HG02623 (cell line): ENCODE measurements at regions not wholly inside any gene's neighbourhood (a gene's known extent, or its start where the extent isn't known, plus 50 kb on each side); places are given as distances from the start of the nearest gene placed in this dataset.
"Not testable (repeated sequence)": the region's sequence is repeated elsewhere in the genome, so short reads cannot be mapped to it uniquely, and the experiment has no call there.

Source experiments
- ATAC-seq: cut with Tn5 transposase; IDR thresholded peaks from one replicate; pipeline ENCODE4 v1.9.1; 2021; ENCODE audit warnings: moderate library complexity; ENCODE audit not compliant: unreplicated experiment

DNA sequence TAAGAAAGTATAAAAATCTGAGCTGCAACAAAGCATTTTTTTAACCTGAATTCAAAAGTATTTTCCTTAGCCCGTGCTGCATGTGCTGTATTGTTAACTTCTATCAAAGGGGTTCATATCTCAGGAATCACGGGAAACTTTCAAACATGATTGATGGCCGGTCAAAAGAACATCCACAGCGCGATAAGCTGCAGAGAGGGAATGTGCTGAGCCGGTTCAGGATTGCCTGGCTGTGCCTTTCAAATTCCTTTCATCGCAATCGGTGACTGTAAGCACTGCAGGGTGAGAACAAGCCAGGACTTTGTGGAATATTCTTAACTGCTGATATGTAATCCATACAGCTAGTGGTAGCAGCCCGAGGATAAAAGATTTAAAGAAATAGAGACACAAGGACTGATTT is 210.9 kb upstream of the NOCT start:
- ATAC-seq = no peak

- no peak for ATAC-seq
Measured at GRCh38 chr4:138803051-138803450, 212.5 kb upstream of the NOCT start.

GRCh38 chr4:138802499-138802898 is 213.1 kb upstream of the NOCT start:
- ATAC-seq = no peak

DNA sequence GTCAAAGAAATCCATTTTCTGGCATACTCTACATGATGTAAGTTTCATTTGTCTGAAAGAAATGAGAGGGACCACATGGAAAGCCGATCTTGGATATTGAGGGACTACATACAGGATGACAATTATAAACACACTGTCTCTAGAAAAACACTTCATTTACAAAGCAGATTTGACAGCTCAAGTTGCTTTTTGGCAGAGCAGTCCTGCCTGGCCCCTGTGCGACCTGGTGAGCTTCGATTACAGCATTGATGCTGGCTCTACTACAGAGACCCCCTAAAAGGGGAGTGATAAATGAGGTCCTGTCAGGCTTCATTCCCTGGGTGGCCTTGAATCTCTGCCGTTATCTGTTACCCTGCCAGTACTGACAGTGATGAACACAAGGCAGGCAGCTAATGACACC is 215.2 kb upstream of the NOCT start:
- no peak for ATAC-seq

GRCh38 chr4:138798404-138798803 is 217.2 kb upstream of the NOCT start:
- no peak for ATAC-seq

DNA sequence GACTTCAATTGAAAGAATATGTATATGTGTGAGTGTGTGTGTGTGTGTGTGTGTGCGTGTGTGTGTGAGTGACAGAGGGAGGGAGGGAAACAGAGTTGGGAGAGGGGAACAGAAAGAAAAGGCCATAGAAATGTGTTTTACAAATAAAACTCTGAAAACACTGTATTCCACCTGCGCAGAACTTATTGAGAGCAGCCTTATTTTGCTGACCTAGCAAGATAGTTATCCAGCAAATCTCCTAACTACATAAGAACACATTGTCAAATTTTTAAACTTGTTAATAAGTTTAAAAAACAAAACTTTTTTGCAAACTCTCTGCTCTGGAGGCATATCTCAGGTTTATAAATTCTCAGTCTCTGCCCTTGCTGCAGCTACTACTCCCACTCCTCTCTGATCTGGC is 217.9 kb upstream of the NOCT start:
- ATAC-seq = no peak

GRCh38 chr4:138796761-138797160 is 218.8 kb upstream of the NOCT start:
- no peak for ATAC-seq

DNA sequence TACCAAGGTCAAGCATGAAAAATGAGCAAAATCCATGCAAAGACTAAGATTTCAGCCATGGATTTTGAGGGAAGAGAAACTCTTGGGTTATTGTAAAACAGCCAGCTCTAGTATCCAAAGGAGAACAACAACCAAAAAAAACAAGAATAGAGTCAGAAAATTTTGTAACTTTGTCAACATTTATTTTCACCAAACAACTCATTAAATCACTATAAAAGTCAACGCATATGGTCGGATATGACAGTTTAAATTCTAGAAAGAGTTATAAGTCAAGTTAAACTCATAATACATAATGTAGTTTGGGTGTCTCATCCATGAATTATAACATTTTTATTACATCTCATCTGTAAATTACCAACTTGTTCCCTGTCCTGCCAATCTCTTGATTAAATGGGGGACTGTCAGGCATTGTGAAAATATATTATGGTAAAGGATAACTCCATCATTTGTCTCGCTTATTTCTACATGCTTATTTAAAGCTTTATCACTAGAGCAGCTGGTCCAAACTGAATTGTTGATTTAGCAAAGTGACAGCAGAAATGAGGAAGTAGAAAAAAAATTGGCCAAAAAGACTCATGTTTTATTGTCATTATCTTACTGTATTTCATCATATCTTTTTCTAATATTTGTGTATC is 224.8 kb upstream of the NOCT start:
- ATAC-seq = no peak

- ATAC-seq = no peak
Measured at GRCh38 chr4:138789796-138790195, 225.8 kb upstream of the NOCT start.

GRCh38 chr4:138788857-138789256 is 226.7 kb upstream of the NOCT start:
- no peak for ATAC-seq

GRCh38 chr4:138788267-138788790 is 227.3 kb upstream of the NOCT start:
- no peak for ATAC-seq

DNA sequence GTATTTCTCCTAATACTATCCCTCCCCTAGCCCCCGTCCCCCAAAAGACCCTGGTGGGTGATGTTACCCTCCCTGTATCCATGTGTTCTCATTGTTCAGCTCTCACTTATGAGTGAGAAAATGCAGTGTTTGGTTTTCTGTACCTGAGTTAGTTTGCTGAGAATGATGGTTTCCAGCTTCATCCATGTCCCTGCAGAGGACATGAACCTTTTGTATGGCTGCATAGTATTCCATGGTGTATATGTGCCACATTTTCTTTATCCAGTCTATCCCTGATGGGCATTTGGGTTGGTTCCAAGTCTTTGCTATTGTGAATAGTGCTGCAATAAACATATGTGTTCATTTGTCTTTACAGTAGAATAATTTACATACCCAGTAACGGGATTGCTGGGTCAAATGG is 235.8 kb upstream of the NOCT start:
- not testable (repeated sequence) for ATAC-seq

DNA sequence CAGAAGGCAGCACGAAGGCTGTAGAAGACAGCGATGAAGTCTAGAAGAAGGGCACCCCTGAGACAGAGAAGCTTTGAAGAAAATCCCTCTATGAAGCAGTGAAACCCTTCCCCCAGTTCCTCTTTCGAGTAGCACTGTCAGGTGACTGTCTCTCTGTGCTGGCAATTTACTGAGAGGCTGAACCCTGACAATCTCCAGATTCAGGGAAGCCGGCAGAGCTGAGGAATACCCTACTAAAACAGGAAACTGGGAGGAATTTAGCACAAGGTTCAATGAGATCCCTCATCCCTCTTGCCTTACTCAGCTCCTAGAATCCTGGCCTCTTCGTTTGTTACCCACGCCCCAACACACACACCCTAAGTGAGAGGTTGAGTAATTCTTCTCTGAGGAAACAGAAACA is 239.7 kb upstream of the NOCT start:
- ATAC-seq = peak; percentile 82

DNA sequence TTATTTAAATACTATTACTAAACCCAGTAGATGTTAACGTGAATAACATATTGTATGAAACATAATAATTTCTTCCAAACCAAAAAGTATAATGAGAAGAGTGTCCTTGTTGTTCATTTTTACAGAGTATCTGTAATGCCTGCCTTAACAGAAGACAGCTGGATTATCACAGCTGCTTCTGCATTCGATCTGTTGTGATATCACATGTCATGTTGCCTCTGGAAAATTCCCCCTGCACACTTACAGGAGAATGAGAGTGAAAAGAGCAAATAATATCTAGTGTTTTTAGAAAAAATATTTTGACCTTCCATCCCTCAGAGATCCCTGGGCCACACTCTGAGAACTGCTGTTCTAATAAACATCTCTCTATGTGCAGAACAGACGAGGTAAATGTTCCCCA is 240.1 kb upstream of the NOCT start:
- ATAC-seq = no peak

GRCh38 chr4:138774940-138775339 is 240.6 kb upstream of the NOCT start:
- no peak for ATAC-seq

DNA sequence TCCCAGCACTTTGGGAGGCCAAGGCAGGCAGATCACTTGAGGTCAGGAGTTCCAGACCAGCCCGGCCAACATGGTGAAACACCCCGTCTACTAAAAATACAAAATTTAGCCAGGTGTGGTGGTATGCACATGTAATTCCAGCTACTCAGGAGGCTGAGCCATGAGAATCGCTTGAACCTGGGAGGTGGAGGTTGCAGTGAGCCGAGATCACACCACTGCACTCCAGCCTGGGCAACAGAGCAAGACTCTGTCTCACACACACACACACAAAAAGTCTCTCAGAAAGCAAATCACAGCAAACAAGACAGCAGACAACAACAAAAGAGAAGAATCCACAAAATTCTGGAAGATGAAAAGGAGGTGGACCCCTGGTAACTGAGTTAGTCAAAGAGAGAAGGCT is 241.5 kb upstream of the NOCT start:
- ATAC-seq = not testable (repeated sequence)

DNA sequence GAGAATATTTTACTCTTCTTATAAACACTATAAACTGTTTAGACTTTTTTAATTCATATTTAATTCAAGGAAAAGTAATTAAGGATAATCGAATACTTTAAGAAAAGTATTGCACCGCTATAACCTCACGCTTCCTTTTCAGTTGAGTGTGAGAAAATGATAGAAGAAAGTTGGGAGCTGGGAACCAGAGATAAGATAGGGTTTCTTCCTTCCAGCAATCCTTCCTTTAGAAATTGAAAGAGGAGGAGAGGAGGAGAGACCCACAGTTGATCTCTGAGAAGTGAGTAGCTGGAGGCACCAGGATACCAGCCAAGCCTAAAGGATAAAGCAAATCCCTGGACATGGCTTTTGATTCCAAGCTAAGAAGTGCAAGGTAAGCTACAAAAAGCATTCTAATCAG is 242.3 kb upstream of the NOCT start:
- ATAC-seq = no peak

- no peak for ATAC-seq
Measured at GRCh38 chr4:138772366-138772765, 243.2 kb upstream of the NOCT start.

DNA sequence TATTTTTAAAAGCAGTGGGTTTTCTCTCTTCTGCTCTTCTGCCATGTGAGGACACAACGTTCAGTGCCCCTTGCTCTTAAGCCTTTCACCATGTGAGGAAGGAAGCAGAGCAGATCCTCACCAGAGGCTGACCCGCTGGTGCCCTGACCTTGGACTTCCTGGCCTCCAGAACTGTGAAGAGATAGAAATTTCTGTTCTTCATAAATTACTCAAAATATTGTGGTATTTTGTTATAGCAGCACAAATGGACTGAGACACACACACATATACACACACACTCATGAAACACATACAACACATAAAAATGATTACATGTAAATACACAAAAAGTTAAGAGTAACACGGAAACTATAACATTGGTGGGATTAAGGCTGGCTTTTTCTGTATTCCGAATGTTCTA is 244.8 kb upstream of the NOCT start:
- ATAC-seq = no peak

- no peak for ATAC-seq
Measured at GRCh38 chr4:138766332-138766731, 249.2 kb upstream of the NOCT start.

DNA sequence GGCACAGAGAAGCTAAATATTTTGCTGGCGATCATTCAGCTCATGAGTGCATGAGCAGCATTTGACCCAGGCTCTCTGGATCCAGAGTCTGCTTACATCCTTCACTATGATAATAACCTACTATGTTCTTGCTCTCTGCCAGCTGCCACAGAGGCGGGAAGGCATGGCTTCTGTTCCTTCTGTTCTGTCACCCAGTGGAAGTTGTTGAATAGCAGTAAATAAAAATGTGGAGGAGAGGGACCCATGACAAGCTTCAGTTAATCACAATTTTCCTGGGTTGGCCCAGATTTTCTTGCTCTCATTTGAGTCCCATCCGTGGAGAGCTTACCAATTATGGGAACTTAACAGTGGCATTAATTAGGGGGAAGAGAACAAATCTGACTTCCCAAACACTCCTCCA is 250.1 kb upstream of the NOCT start:
- no peak for ATAC-seq

DNA sequence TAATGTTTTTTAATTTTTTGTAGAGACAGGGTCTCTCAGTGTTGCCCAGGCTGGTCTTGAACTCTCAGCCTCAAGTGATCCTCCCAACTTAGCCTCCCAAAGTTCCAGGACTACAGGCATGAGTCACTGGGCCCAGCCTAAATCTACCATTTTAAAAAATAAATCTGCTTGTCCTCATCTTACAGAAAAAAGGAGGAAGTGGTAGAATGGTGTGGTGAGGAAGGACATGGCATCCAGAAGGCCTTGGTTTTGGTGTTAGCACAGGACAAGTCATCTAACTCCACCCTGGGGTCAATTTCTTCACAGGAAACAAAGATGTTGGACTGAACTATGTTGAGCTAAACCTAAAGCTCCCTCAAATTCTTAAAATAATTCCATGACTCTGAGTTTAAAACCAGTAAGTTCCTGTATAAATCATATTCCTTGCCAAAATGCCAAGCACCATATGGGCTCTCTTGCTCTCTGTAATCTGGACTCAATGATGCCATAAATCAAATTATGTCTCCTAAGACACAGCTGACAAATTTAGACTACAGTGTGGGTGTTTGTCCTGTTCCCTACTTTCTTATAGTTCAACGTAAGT is 253.9 kb upstream of the NOCT start:
- ATAC-seq = no peak

DNA sequence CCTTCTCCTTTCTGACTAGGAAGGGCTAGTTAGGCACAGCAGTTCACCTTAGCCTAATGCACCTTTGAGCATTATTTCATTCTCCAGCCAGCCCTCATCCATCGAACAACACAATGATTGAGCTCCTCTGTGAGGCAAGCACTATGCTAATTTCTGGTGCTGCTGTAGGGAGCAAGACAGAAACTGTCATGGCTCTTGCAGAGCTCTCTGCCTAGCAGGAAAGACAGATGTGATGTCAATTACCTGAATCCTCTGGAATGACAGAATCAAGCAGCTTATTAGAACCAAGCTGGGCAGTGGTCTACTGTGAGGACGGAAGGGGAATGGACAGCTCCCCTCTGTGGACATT is 256.1 kb upstream of the NOCT start:
- ATAC-seq = no peak
